ENCODE measurements at regions not wholly inside any gene's neighbourhood (a gene's known extent, or its start where the extent isn't known, plus 50 kb on each side); places are given as distances from the start of the nearest gene placed in this dataset.

- H4K91ac ChIP-seq (ENCODE audit: insufficient read depth, low read depth, low read length) = no peak overlapping the region
- no peak overlapping the region for H3K56ac ChIP-seq (ENCODE audit: extremely low read depth, insufficient read depth, low read length)
- no peak overlapping the region for H3K4me2 ChIP-seq (ENCODE audit: low read depth, low read length)
- ChIA-PET POLR2A (ENCODE audit: unreplicated experiment) (no interaction called here), CTCF (interaction anchor here (0.7 to 2.2 kb wide), 8 partner anchors 13 to 550 kb away, joined by 3 to 9 read pairs (median 3); no protein-coding TSS in a partner anchor)
- no peak overlapping the region for H3K27ac ChIP-seq (ENCODE audit: insufficient read depth, low read length)
- dilution Hi-C loops (cut with HindIII; ENCODE audit: low sequenced_read_pairs, unreplicated experiment) = no loop called here
- intact Hi-C loops (cut with micrococcal nuclease) = loop anchor here (1.0 to 5.0 kb wide), 2 partner anchors 227 to 416 kb away; no protein-coding TSS in a partner anchor
- TF ChIP-seq MAZ (IDR thresholded peaks at IDR 0.05; ENCODE audit: borderline replicate concordance, low read depth, low read length) (no peak), CTCF (conservative IDR thresholded peaks at IDR 0.05; ENCODE audit: low read depth, low read length) (peak; percentile 52), SMC3 (IDR thresholded peaks at IDR 0.05; ENCODE audit: low read depth, low read length) (peak; percentile 58), RAD21 (IDR thresholded peaks at IDR 0.05; ENCODE audit: low read length) (peak; percentile 58)
- peaks cover 47% of the 10 kb centered on the region for H3K27me3 ChIP-seq (ENCODE audit: control insufficient read depth, insufficient read depth, low read length)
- no peak overlapping the region for H2BK15ac ChIP-seq (ENCODE audit: low read depth, low read length)
- DNase-seq = peak; percentile 29
- no CpG with 5 or more reads among the region's 1 CpG for WGBS, 2 experiments (ENCODE audit: extremely low coverage in 2 of 2, insufficient read length in 1 of 2)
- H3K14ac ChIP-seq (replicated peaks; ENCODE audit: low read depth, low read length) = no peak overlapping the region
- H4K8ac ChIP-seq (ENCODE audit: low read depth in 2 of 2, low read length in 2 of 2) = no peak overlapping the region
- BruUV-seq (replicated peaks) = no TSS peak
- no peaks in the 10 kb centered on the region for H3K36me3 ChIP-seq (ENCODE audit: control insufficient read depth, insufficient read depth, low read length)
- H4K5ac ChIP-seq (ENCODE audit: low read depth, low read length) = no peak overlapping the region
- peak overlapping the region; percentile 0 for H2AFZ ChIP-seq (replicated peaks; ENCODE audit: low read length, poor library complexity)
- no peaks in the 10 kb centered on the region for H4K20me1 ChIP-seq (ENCODE audit: insufficient read depth, low read length)
- no peak overlapping the region for H3K4me3 ChIP-seq (ENCODE audit: insufficient read depth, low read depth, low read length)
- H3K9me3 ChIP-seq (ENCODE audit: control insufficient read depth, insufficient read depth, low read length) = no peaks in the 10 kb centered on the region
- no peak overlapping the region for H3K23ac ChIP-seq (ENCODE audit: low read depth, low read length)
- no peak overlapping the region for H2BK120ac ChIP-seq (ENCODE audit: low read depth, low read length)
- H2BK20ac ChIP-seq (ENCODE audit: low read depth, low read length) = no peak overlapping the region
- H3K4ac ChIP-seq (ENCODE audit: low read depth, low read length) = no peak overlapping the region
- no peaks in the 10 kb centered on the region; the same call in 1 of the 2 replicates for H3K4me1 ChIP-seq (ENCODE audit: control insufficient read depth, insufficient read depth, low read length)
- H3K79me1 ChIP-seq (ENCODE audit: low read depth in 1 of 2, low read length in 2 of 2) = no peaks in the 10 kb centered on the region
- in situ Hi-C loops (cut with MboI; ENCODE audit: low sequenced_read_pairs) = no loop called here
- H3K9ac ChIP-seq (ENCODE audit: low read depth, low read length) = no peak overlapping the region
- peak; percentile 75 for ATAC-seq (ENCODE audit: low read depth)
- H2AK9ac ChIP-seq (replicated peaks; ENCODE audit: low read depth, low read length, poor library complexity) = no peak overlapping the region
- H2BK5ac ChIP-seq (ENCODE audit: low read depth, low read length, poor library complexity, severe bottlenecking) = no peak overlapping the region
- no peak overlapping the region for H2AK5ac ChIP-seq (ENCODE audit: low read depth, low read length)
- H3K9me1 ChIP-seq (ENCODE audit: insufficient read depth, low read length) = no peaks in the 10 kb centered on the region
- no peak overlapping the region for H3K18ac ChIP-seq (ENCODE audit: low read depth, low read length)
Observed at GRCh38 chr11:19326499-19326898, 85.8 kb upstream of the E2F8 start.
